ENCODE measurements at regions not wholly inside any gene's neighbourhood (a gene's known extent, or its start where the extent isn't known, plus 50 kb on each side); places are given as distances from the start of the nearest gene placed in this dataset.
"Not testable (repeated sequence)": the region's sequence is repeated elsewhere in the genome, so short reads cannot be mapped to it uniquely, and the experiment has no call there.

DNA sequence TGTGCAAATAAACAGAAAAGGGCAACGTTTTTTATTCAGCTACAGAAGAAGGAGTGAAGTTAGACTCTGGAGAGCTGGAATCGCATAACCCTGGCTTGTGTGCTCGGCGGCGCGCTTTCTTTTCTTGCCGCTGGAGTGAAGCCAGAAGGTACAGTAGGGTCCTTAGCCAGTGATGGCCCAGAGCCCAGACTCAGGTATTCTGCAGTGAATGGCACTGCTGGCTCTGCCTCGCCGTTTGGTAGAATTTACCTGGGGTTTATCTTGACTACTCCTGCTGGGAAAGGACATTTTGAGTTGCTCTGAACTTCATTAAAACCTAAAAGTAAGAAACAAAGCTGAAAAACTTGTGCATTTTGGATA is 56.9 kb upstream of the TIAM2 start:
- Histone ChIP-seq H3K4me2 (no peak overlapping the region), H4K20me1 (ENCODE audit: insufficient read depth) (no peaks in the 10 kb centered on the region), H3K9ac (no peak overlapping the region), H3K79me2 (ENCODE audit: insufficient read depth, low read depth) (no peaks in the 10 kb centered on the region), H3K27me3 (ENCODE audit: insufficient read depth, low read depth) (no peaks in the 10 kb centered on the region), H3K4me1 (ENCODE audit: low read depth, poor library complexity, severe bottlenecking) (no peaks in the 10 kb centered on the region), H3K4me3 (IDR thresholded peaks at IDR 0.05; ENCODE audit: insufficient read depth, low read depth, low read length) (no peak overlapping the region), H2AFZ (ENCODE audit: low read depth) (no peak overlapping the region), H3K36me3 (ENCODE audit: insufficient read depth) (no peaks in the 10 kb centered on the region), H3K27ac (no peak overlapping the region)
- TF ChIP-seq, protein P1, sequence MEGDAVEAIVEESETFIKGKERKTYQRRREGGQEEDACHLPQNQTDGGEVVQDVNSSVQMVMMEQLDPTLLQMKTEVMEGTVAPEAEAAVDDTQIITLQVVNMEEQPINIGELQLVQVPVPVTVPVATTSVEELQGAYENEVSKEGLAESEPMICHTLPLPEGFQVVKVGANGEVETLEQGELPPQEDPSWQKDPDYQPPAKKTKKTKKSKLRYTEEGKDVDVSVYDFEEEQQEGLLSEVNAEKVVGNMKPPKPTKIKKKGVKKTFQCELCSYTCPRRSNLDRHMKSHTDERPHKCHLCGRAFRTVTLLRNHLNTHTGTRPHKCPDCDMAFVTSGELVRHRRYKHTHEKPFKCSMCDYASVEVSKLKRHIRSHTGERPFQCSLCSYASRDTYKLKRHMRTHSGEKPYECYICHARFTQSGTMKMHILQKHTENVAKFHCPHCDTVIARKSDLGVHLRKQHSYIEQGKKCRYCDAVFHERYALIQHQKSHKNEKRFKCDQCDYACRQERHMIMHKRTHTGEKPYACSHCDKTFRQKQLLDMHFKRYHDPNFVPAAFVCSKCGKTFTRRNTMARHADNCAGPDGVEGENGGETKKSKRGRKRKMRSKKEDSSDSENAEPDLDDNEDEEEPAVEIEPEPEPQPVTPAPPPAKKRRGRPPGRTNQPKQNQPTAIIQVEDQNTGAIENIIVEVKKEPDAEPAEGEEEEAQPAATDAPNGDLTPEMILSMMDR (conservative IDR thresholded peaks at IDR 0.05; ENCODE audit: low read depth, low read length): no peak

DNA sequence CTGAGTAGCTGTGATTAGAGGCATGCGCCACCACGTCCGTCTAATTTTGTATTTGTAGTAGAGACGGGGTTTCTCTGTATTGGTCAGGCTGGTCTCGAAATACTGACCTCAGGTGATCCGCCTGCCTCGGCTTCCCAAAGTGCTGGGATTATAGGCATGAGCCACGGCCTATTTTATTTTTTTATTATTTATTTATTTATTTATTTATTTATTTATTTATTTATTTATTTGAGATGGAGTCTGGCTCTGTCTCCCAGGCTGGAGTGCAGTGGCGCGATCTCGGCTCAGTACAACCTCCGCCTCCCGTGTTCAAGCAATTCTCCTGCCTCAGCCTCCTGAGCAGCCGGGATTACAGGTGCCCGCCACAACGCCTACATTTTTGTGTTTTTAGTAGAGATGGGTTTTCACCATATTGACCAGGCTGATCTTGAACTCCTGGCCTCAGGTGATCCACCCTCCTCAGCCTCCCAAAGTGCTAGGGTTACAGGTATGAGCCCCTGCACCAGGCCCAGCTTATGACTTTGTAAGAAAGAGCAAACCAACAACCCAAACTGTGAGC is 56.3 kb upstream of the TIAM2 start:
- not testable (repeated sequence) for H3K27ac ChIP-seq; H3K4me3 ChIP-seq (IDR thresholded peaks at IDR 0.05; ENCODE audit: insufficient read depth, low read depth, low read length); H2AFZ ChIP-seq (ENCODE audit: low read depth); H3K4me1 ChIP-seq (ENCODE audit: low read depth, poor library complexity, severe bottlenecking); H3K27me3 ChIP-seq (ENCODE audit: insufficient read depth, low read depth); H3K9ac ChIP-seq; H3K4me2 ChIP-seq; H3K36me3 ChIP-seq (ENCODE audit: insufficient read depth); H3K79me2 ChIP-seq (ENCODE audit: insufficient read depth, low read depth); H4K20me1 ChIP-seq (ENCODE audit: insufficient read depth)

DNA sequence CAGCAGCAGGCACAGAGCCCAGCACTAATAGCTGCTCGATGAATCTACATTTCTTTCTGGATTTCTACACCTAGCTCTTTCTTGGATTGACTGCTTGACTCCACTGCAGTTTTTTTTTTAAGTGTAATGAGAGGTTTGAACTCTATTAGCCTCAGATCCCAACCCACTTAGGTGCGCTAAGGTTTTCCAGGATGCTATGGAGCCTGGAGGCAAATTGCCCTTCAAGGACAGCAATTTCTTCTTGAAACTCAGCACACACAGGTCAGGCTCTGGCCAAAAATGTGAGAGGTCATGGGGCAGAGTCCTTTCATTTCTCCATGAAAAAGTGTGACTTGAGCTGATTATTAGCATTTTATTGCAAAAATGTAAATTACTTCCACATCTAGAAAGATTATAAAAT is 52.3 kb upstream of the TIAM2 start:
- TF ChIP-seq, protein P1 (conservative IDR thresholded peaks at IDR 0.05; ENCODE audit: low read depth, low read length): no peak
- H3K4me2 ChIP-seq: no peak overlapping the region
- no peaks in the 10 kb centered on the region for H3K36me3 ChIP-seq (ENCODE audit: insufficient read depth)
- H3K4me1 ChIP-seq (ENCODE audit: low read depth, poor library complexity, severe bottlenecking): no peaks in the 10 kb centered on the region
- no peak overlapping the region for H3K27ac ChIP-seq
- no peak overlapping the region for H3K9ac ChIP-seq
- no peak overlapping the region for H2AFZ ChIP-seq (ENCODE audit: low read depth)
- no peaks in the 10 kb centered on the region for H4K20me1 ChIP-seq (ENCODE audit: insufficient read depth)
- H3K4me3 ChIP-seq (IDR thresholded peaks at IDR 0.05; ENCODE audit: insufficient read depth, low read depth, low read length): no peak overlapping the region
- H3K79me2 ChIP-seq (ENCODE audit: insufficient read depth, low read depth): no peaks in the 10 kb centered on the region
- no peaks in the 10 kb centered on the region for H3K27me3 ChIP-seq (ENCODE audit: insufficient read depth, low read depth)

DNA sequence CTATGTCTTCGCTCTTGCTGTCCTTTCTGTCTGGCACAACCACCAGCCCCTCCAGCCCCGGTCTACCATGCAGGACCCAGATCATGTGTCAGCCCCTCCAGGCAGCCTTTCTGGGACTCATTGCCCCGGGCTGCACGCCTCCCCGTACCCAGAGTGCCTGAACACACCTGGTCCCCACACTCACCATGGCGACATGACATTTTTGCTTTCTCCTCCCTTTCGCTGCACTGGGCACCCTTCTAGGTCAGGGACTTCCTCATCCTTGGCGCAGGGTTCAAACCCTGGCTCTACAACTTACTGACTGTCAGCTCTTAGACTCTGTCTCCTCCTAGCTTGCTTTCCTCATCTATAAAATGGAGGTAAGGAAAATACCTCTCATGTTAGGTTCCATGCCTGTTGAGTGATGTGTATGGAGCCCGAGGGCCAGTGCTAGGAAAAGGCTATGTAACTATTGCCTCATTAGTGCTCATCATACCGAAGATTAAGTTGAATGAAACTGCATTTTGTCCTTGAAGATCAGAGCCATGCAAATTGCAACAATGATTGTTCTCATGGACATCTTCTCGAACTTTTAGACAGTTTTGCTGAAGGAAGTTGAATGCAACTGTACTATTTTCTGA is 49.7 kb upstream of the TIAM2 start:
- H3K79me2 ChIP-seq (ENCODE audit: insufficient read depth, low read depth): no peaks in the 10 kb centered on the region
- no peak overlapping the region for H2AFZ ChIP-seq (ENCODE audit: low read depth)
- H3K27ac ChIP-seq: no peak overlapping the region
- TF ChIP-seq, protein P1 (conservative IDR thresholded peaks at IDR 0.05; ENCODE audit: low read depth, low read length): no peak
- H3K36me3 ChIP-seq (ENCODE audit: insufficient read depth): no peaks in the 10 kb centered on the region
- H3K9ac ChIP-seq: no peak overlapping the region
- H3K27me3 ChIP-seq (ENCODE audit: insufficient read depth, low read depth): no peaks in the 10 kb centered on the region
- no peak overlapping the region for H3K4me2 ChIP-seq
- H3K4me3 ChIP-seq (IDR thresholded peaks at IDR 0.05; ENCODE audit: insufficient read depth, low read depth, low read length): no peak overlapping the region
- no peaks in the 10 kb centered on the region for H3K4me1 ChIP-seq (ENCODE audit: low read depth, poor library complexity, severe bottlenecking)
- no peaks in the 10 kb centered on the region for H4K20me1 ChIP-seq (ENCODE audit: insufficient read depth)
